ENCODE measurements at regions not wholly inside any gene's neighbourhood (a gene's known extent, or its start where the extent isn't known, plus 50 kb on each side); places are given as distances from the start of the nearest gene placed in this dataset.
"Not testable (repeated sequence)": the region's sequence is repeated elsewhere in the genome, so short reads cannot be mapped to it uniquely, and the experiment has no call there.

DNA sequence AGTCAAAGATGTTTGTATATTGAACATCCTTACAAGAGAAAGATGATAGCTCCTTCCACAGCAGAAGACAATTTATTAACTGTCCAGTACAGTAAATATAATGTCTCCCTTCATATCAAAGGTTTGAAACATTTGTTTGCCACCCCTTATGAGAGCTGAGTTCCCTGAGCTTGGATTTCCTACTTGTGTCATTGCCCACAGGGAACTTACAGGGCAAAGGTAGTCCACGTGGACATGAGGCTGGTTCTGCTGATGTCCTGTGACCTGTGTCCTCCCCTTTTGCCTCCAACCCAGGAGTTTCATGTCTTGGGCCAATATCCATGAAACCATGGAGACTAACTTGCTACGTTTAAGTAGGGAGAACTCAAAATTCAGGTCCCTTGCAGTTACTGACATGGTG, 66.4 kb upstream of the SRRM3 start:
- TF ChIP-seq, protein P1, sequence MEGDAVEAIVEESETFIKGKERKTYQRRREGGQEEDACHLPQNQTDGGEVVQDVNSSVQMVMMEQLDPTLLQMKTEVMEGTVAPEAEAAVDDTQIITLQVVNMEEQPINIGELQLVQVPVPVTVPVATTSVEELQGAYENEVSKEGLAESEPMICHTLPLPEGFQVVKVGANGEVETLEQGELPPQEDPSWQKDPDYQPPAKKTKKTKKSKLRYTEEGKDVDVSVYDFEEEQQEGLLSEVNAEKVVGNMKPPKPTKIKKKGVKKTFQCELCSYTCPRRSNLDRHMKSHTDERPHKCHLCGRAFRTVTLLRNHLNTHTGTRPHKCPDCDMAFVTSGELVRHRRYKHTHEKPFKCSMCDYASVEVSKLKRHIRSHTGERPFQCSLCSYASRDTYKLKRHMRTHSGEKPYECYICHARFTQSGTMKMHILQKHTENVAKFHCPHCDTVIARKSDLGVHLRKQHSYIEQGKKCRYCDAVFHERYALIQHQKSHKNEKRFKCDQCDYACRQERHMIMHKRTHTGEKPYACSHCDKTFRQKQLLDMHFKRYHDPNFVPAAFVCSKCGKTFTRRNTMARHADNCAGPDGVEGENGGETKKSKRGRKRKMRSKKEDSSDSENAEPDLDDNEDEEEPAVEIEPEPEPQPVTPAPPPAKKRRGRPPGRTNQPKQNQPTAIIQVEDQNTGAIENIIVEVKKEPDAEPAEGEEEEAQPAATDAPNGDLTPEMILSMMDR (IDR thresholded peaks at IDR 0.05) = not testable (repeated sequence)
- not testable (repeated sequence) for TF ChIP-seq ZFX (IDR thresholded peaks at IDR 0.05; ENCODE audit: borderline replicate concordance)

Data from 22Rv1 (cell line).